Left ventricle myocardium superior (tissue), 1 donor: ENCODE measurements at regions not wholly inside any gene's neighbourhood (a gene's known extent, or its start where the extent isn't known, plus 50 kb on each side); places are given as distances from the start of the nearest gene placed in this dataset.

Experiments used
- ATAC-seq: fragments of 200-7000 bp; cut with Tn5 transposase; one replicate; pipeline ENCODE4 v1.9.1; 2020; ENCODE audit warnings: mild to moderate bottlenecking, moderate library complexity
- DNase-seq: peaks from one replicate; pipeline ENCODE4 v3.0.0-alpha.2; 2020
- intact Hi-C: fragments of 100-400 bp; cut with micrococcal nuclease; formaldehyde crosslinking; loops from one replicate; pipeline ENCODE4 v1.11.0; 2022
- donor health status: DM: no; HTN: yes; CAD: no; lungs with severe emphysema.

DNA sequence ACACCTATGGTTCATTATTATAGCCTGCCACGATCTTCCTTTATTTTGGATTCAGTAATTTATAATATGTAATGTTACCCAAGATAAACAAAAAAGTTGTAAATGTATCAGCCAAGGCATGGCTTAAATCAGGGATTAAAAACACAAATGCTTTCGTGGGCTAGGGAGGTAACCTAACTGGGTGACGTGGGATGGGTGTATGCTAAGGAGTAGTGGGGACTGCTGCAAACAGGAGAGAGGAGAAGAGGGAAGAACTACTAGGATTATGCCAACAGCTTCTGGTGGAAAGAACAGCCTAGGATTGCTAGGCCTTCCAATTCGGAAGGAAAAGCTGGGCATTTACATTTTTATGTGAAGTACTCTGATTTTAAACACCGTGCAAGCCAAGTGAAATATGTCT is 244.8 kb upstream of the POU3F2 start:
- ATAC-seq, result no peak
- intact Hi-C loops, result no loop called here
- no peak for DNase-seq

DNA sequence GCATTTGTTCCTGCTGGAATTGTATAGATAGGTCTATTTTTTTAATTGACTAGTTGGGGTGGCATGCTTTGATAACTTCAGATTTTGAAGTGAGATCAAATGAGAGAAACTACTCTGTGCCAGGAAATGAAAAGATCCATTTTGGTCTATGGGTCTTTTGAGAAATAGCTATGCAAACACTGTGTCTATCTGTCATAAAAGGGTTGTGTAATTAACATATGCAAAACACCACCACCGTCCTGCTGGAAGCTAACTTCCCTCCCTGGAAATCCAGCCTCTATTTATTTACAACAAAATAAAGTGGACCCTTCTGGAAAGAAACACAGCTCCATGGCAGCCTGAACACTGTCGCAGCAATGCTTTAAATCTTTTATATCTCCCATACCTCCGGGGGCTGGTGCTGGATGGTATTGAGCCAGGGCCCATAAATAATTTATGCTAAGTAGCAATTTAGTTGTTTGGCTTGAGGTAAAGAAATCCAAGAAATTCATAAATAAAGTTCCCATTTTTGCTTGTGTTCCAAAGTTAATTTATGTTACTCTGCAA is 244.2 kb upstream of the POU3F2 start:
- ATAC-seq (no peak), DNase-seq (no peak)
- intact Hi-C loops, result no loop called here

DNA sequence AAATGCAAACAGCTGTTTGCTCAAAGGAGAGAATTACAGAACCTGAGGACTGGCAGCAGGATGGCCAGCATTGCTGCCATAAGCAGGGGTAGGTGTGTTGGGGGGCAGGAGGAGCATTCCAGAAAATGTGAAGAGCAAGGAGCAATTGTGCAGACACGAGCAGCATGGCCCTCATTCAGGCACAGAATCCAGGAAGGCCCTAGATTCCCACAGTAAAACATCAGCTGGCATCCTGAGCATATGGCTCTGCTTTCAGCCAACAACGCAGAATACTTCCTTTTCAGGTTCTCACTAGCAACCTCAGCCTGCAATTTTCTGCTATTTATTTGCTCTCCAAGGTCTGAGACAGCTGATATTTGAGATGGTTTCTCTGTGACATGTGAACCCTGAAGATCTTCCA is 243.4 kb upstream of the POU3F2 start:
- ATAC-seq (no peak), DNase-seq (no peak)
- intact Hi-C loops, result no loop called here

DNA sequence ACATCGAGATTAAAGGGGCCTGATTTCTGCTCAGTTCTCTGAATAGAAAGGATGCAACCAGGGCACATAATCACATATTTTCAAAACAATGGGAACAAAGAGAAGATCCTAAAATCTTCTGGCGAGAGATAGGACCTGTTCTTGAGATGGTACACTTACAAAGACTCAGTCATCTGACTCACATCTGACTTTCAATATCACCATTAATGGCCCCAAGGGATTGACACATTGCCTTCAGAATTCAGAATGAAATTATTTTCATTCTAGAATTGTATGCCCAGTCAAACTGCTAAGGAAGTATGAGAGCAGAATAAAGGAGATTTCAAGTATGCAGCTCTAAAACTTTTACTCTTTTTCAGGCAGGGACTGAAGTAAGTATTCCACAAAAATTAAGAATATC is 240.7 kb upstream of the POU3F2 start:
- DNase-seq (no peak), ATAC-seq (no peak)
- intact Hi-C loops, result no loop called here

DNA sequence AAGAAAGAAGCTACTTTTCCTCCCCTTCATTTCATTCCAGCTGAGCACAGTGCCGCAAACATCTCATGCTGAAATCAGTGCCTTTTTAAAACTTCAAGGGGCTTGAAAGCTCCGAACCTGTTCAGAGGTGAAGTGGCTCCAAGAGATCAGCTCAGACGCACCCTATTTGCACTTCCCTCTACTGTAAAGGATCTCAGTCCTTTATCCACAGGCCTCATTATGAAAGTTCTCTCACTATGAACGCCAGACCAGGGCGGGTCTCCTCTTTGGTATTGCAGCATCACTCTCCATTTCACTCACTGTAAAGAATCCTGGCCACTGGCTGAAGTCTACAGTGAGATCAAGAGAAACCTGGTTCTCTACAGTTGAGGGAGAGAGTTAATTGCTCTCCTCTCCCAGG is 232.7 kb upstream of the POU3F2 start:
- intact Hi-C loops, result no loop called here
- no peak for ATAC-seq
- DNase-seq, result no peak

DNA sequence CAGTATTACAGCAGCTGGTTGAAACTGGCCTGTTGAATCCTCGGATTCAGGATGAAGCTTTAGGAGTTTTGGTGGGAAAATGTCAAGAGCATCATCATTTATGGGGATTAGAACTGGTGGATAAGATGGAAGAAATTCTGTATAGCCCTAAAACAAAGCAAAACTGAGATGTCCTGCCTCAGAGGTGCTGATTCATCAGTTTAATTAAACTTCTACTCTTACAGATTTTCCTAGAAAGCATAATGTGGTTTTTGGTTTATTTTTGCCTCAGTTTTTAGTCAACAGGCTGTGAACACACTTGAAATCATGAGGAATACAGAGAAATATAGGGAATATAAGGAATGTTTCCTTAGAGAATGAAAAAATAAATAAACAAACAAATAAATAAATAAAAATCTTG is 228.7 kb upstream of the POU3F2 start:
- no peak for DNase-seq
- intact Hi-C loops, result no loop called here
- ATAC-seq, result no peak

DNA sequence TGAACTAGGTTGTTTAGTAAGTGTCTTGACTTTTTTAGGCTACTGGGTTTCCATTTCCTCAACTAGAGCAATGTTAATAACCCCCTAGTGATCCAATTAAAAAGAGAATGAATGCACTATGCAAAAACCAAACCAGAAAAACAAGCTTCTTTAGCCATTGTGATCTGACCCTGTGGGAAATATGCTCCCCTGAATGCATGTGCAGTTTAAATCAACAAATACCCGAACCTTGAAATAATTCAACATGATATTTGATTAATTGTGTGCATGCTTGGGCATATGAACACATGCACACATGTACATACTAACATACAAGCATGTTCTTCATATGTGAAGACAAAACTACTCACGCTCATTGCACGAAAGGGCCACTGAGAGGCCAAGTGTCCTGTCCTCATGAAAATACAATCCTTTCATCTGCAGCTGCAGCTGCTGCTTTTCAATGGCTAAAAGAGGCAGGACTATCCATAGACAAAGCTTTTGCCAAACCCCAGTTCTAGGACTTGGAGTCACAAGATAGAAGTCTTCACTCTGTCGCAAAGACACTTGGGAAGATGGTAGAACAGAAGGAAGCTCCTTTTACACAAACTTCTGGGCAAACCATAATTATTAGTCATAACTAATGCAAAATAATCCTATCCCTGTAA is 207.1 kb upstream of the POU3F2 start:
- no peak for ATAC-seq
- no peak for DNase-seq
- intact Hi-C loops, result no loop called here

DNA sequence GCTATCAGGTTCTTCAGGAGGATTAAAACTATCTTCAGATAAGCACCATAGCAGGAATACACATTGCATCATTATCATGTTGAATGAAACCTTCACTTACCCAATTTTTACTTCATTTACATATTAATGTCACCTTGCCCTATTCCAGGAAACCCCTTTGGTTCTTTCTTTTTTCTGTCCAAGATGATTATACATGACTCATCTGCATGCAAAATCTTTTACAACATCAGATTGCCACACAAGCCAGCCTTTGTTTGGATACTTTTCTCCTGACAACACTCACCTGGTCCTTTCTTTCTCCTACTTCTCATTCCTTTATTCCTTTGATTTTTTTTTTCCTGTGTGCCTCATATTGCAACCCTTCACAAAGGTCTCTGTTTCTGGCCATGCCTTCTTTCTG is 200.5 kb upstream of the POU3F2 start:
- no peak for DNase-seq
- intact Hi-C loops, result no loop called here
- ATAC-seq, result no peak

DNA sequence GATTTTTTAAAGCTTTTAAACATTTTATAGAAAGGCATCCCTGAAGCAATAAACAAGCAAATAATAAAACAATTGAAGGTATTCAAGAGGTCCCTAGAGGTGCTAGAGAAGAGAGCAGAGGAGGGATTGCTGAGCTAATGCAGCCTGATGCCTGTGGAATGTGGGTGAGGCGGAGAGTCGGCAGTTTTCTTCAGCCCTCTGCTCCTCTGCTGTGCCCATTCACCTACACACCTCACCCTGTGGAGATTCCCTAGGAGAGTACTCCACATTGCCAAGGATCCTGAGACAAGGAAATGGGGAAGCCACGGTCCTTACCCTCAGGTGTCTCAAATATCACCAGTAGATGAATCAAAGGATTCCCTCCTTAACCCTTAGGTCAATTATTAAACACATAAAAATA is 199.8 kb upstream of the POU3F2 start:
- ATAC-seq (no peak), DNase-seq (no peak)
- intact Hi-C loops, result no loop called here

DNA sequence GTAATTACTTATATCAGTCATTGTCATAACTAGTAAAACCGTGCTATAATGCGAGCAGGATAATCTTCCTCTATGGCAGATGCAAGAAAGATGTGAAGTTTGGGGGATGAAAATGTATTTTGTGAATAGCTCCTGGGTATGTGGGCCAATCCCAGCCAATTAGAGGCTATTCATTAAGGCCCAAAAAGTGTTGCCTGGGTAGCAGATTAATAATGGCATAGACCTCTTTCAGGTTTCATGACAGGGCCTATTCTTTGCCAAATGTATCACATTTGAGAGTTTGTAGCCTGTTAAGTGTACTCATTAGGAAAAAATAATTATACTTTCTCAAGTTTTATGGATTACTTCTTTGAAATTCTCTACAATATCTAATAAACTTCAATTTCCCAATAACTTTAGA is 199.2 kb upstream of the POU3F2 start:
- no peak for ATAC-seq
- intact Hi-C loops, result no loop called here

DNA sequence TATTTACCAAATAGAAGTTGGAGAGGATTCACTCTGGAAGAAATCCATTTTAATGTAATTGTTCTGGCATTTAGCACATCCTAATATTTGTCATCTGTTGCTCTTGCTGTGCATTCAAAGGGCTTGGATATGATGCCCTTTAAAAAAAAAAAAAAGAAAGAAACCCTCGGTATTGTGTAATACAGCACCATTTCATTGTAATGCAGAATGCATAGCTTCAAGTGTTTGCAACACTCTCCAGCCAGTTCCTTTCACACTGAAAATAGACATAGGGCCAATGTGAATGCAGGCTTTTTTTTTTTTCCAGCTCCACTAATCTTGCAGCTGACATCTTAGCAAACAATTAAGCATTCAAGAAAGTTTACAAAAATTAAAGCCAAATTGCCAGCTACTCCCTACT is 197.4 kb upstream of the POU3F2 start:
- no peak for ATAC-seq
- intact Hi-C loops, result no loop called here
- DNase-seq, result no peak

More for the DNA sequence above, 199.2 kb upstream of the POU3F2 start:
- DNase-seq, result no peak

DNA sequence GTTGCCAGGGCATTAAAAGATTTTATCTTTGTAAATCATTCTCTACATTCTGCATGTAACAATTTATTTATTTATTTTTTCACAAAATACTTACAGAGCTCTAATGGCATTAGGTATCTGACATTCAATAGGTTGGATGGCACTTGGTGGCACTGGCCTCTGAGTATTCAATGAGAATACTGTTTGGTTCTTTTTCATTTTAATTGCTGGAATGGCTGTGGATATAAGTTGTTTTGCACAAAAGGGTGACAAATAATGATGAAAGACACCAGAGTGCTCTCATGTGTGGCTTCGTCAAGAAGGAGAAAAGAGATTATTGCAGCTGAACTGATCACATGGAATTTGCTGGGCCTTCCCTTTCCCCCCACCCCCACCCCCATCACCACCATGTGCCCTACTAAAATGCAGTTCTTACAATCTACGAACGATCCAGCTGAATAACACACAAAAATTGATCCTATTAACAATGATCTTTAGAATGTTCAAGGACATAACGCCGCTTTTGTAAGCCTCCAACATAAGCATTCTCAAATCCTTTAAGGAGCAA is 195.2 kb upstream of the POU3F2 start:
- DNase-seq, result no peak
- intact Hi-C loops, result no loop called here
- no peak for ATAC-seq

DNA sequence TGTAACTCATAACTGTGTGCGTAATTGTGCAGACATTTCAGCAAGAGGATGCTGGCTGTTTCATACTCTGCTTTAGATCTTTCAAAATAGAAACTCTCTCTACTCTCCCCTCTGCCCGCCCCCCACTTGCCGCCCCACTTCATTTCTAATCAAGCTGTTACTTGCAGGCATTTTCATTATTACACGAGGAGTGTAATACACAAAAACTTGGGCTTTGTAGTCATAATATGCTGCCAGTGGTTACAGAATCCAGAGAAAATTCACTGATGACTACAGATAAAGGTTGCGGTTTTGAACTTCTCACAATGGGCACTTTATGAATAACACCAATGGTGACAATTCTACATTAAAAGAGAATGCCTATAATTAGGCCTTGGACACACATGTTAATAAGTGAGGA is 194.0 kb upstream of the POU3F2 start:
- ATAC-seq (no peak), DNase-seq (no peak)
- intact Hi-C loops, result no loop called here

DNA sequence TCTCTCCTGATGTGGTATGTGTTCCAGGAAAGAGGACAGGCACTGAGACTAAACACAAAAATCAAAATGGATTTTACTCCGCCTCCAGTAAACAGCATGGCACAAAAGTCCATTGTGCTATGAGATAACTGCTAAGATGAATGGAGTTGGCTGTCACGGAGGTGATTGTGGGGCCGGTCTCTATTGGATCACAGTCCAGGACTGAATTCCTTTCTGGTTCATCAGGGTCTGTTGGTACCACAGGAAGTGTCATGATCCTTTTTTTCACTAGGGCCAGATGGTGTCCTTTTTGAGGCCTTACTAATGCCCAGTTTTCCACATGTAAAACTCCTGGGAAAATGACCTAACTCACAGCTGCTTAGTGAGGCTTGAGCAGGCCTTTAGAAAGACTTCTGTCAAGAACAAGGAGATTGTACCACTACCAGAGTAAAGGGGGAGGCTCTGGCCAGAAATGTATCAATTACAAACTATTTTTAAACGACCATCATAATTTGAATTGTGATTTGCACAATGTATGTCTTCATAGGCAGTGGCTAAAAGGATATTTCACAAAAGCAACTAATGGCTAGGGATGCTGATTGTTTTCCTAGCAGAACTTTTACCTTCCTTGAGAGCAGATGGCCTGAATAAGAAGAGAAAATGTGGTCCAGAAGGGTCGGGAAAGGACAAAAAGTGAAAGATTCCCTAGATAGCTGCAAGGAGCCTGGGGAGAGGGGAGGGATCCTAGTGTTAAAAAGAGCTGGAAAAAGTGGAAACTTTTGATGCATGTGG is 192.2 kb upstream of the POU3F2 start:
- DNase-seq, result no peak
- ATAC-seq, result no peak
- intact Hi-C loops, result no loop called here

DNA sequence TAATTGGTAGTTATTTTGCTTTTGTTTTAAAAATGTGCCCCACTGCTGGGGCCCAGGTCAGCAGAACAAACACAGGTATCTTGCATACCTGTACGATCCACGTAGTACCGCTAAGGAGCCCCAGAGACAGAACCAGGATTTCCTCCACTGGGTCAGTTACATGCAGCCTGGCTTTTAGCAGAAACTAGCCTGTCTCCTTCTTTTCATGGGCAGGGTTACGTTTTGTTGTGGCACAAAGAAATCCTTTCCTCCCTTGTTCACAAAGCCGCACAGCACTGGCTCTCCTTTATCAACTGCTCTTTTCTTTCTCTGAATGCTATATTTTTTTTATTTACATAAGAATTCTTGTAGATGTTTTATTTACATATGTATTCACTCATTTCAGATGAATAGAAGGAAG is 190.3 kb upstream of the POU3F2 start:
- ATAC-seq (no peak), DNase-seq (no peak)
- intact Hi-C loops, result no loop called here

DNA sequence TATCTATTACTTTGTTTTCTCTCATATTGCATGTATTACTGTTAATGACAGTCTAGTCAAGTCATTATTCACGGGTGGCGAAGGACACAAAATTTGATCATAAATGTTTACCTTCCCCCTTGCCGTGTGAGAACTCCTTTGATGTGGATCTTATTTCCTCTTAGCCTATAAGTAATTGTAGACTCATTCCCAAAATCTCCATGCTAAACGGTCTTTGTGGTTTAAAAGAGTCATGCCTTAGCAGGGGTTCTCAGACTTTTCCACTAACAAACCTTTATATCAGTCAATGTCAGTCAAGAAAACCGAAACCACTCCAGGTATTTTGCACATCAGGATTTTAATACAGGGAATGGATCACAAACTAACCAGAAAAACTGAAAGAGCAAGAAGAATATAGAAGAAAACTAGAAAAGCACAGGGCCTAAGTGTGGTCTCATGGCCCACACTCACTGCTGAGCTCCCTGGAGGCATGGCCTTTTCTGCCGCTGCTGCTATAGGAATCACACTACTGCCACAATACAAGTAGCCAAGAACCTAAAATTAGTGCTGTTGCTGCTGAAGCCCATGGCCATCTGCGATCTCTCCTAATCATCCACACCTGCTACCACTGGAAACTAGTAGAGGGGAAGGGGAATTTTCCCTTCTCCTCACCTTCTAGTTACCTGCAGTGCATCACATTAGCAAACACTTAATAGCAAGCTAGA is 186.0 kb upstream of the POU3F2 start:
- intact Hi-C loops, result no loop called here
- DNase-seq (no peak), ATAC-seq (no peak)

DNA sequence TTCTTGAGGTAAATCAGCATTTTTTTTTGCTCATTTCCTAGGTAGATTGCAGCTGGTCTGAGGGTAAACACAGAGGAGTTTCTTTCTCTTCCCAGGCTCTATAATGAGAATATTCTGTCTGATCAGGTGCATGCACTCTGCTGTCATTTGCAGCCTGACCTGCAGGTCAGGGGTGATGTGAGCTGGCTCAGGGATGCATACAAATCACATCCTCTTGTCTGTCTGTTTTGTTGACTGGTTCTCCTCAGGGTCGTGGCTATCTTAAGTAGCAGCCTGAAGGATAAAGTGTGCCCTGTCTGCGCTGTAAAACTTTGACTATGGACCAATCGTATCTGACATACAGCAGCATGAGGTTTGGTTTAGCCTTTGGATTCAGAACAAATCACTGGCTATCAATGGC is 183.4 kb upstream of the POU3F2 start:
- ATAC-seq (no peak), DNase-seq (no peak)
- intact Hi-C loops, result no loop called here

DNA sequence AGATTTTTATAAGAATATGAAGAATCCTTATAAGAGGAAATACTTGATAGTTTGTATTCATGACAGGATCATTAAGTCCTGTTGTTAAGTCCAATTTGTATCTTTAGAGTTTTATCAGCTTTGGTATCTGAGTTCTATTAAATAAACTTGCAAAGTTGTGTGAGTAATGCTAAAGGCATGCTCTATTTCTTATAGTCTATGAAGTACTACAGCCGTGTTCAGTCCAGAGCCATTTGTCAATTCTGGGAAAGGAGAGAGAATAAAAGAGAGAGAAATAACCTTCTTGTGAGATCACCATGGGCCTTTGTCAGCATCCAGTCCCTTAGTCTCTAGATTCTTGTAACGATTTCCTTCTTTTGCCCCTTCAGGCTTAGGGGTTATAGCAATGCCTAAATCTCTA is 181.2 kb upstream of the POU3F2 start:
- DNase-seq, result no peak

DNA sequence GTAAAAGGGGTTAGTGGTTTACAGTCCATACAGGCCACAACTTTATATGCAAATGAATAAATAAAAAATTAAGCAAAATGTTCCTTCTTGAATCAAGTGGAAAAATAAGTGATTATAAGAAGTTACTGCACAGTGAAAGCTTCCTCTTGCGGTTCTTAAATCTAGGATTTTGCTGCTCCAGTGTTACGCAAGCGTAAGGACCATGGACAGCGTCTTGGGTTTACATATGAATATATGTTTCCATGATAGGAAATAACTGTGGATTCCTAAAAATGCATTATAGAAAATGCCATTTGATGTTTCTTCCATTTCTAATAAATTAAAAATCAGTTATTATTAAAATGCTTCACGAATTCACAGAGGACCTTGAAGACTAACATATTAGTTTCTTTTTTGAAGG is 176.6 kb upstream of the POU3F2 start:
- no peak for ATAC-seq

More for the DNA sequence above, 181.2 kb upstream of the POU3F2 start:
- intact Hi-C loops, result no loop called here
- no peak for ATAC-seq

DNA sequence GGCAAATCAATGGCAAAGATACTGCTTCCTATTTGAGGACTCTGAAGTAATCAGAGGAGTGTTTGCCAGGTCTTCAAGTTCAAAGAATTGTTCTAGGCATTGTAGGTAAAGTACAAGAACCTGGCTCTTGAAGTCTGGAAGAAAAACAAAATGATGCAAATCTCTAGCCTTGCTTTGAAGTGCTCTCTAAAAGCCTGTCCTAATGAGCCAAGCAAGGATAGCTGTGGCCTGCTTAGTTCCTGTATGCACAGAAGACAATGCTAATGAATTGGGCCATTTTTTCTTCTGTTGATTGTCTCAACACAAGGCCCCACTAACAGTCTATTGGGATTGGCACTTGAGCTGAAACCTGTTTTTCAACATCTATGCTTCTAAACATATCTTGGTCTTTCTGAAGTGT is 165.0 kb upstream of the POU3F2 start:
- intact Hi-C loops, result no loop called here
- DNase-seq (no peak), ATAC-seq (no peak)

More for the DNA sequence above, 176.6 kb upstream of the POU3F2 start:
- no peak for DNase-seq
- intact Hi-C loops, result no loop called here
